ENCODE measurements at regions not wholly inside any gene's neighbourhood (a gene's known extent, or its start where the extent isn't known, plus 50 kb on each side); places are given as distances from the start of the nearest gene placed in this dataset.

GRCh38 chr6:1228754-1229191, 83.1 kb upstream of the FOXQ1 start:
- H3K27me3 ChIP-seq (replicated peaks; ENCODE audit: insufficient read depth, low read length): no peaks in the 10 kb centered on the region
- no peak overlapping the region for H3K9ac ChIP-seq (ENCODE audit: low read length)
- H3K9me2 ChIP-seq (replicated peaks; ENCODE audit: insufficient read depth, low read length): no peaks in the 10 kb centered on the region
- no peak overlapping the region for H3K27ac ChIP-seq (ENCODE audit: low read length)
- no peaks in the 10 kb centered on the region for H3K79me2 ChIP-seq (ENCODE audit: low read length)
- no peak overlapping the region for H2AFZ ChIP-seq (ENCODE audit: low read length)
- no peaks in the 10 kb centered on the region for H3F3A ChIP-seq (ENCODE audit: insufficient read depth, low read length)
- TF ChIP-seq CTCF (IDR thresholded peaks at IDR 0.05; ENCODE audit: low read length) (no peak), EZH2phosphoT487 (IDR thresholded peaks at IDR 0.05; ENCODE audit: low read length) (no peak), EZH2 (optimal IDR thresholded peaks at IDR 0.05; ENCODE audit: low read depth, low read length) (no peak)
- H4K20me1 ChIP-seq (ENCODE audit: insufficient read depth, low read length): no peaks in the 10 kb centered on the region
- no peaks in the 10 kb centered on the region for H3K36me3 ChIP-seq (replicated peaks; ENCODE audit: insufficient read depth, low read length)
- no peak for DNase-seq
- H3K4me1 ChIP-seq (ENCODE audit: low read length): no peaks in the 10 kb centered on the region
- H3K4me2 ChIP-seq (ENCODE audit: low read depth, low read length): no peak overlapping the region
- H3K9me3 ChIP-seq (replicated peaks; ENCODE audit: insufficient read depth, low read length): no peaks in the 10 kb centered on the region
- H3K4me3 ChIP-seq (ENCODE audit: low read length): no peak overlapping the region

- Histone ChIP-seq H4K20me1 (ENCODE audit: insufficient read depth, low read length) (no peaks in the 10 kb centered on the region), H3K4me1 (ENCODE audit: low read length) (no peaks in the 10 kb centered on the region), H3K9me2 (replicated peaks; ENCODE audit: insufficient read depth, low read length) (no peaks in the 10 kb centered on the region), H3K9ac (ENCODE audit: low read length) (no peak overlapping the region), H3K9me3 (replicated peaks; ENCODE audit: insufficient read depth, low read length) (no peaks in the 10 kb centered on the region), H2AFZ (ENCODE audit: low read length) (no peak overlapping the region), H3K4me3 (ENCODE audit: low read length) (no peak overlapping the region), H3K4me2 (ENCODE audit: low read depth, low read length) (no peak overlapping the region), H3K79me2 (ENCODE audit: low read length) (no peaks in the 10 kb centered on the region), H3K27ac (ENCODE audit: low read length) (no peak overlapping the region), H3K27me3 (replicated peaks; ENCODE audit: insufficient read depth, low read length) (no peaks in the 10 kb centered on the region), H3K36me3 (replicated peaks; ENCODE audit: insufficient read depth, low read length) (no peaks in the 10 kb centered on the region), H3F3A (ENCODE audit: insufficient read depth, low read length) (no peaks in the 10 kb centered on the region)
- DNase-seq: no peak
- no peak for TF ChIP-seq EZH2phosphoT487 (IDR thresholded peaks at IDR 0.05; ENCODE audit: low read length)
Observed at GRCh38 chr6:1227935-1228753, 83.8 kb upstream of the FOXQ1 start.

- H2AFZ ChIP-seq (ENCODE audit: low read length): no peak overlapping the region
- no peak overlapping the region for H3K9ac ChIP-seq (ENCODE audit: low read length)
- H3K4me1 ChIP-seq (ENCODE audit: low read length): no peaks in the 10 kb centered on the region
- H4K20me1 ChIP-seq (ENCODE audit: insufficient read depth, low read length): no peaks in the 10 kb centered on the region
- H3K79me2 ChIP-seq (ENCODE audit: low read length): no peaks in the 10 kb centered on the region
- H3F3A ChIP-seq (ENCODE audit: insufficient read depth, low read length): no peaks in the 10 kb centered on the region
- H3K4me2 ChIP-seq (ENCODE audit: low read depth, low read length): no peak overlapping the region
- no peak overlapping the region for H3K27ac ChIP-seq (ENCODE audit: low read length)
- H3K9me3 ChIP-seq (replicated peaks; ENCODE audit: insufficient read depth, low read length): no peaks in the 10 kb centered on the region
- no peak for DNase-seq
- TF ChIP-seq EZH2phosphoT487 (IDR thresholded peaks at IDR 0.05; ENCODE audit: low read length) (no peak), CTCF (IDR thresholded peaks at IDR 0.05; ENCODE audit: low read length) (no peak), EZH2 (optimal IDR thresholded peaks at IDR 0.05; ENCODE audit: low read depth, low read length) (no peak)
- H3K9me2 ChIP-seq (replicated peaks; ENCODE audit: insufficient read depth, low read length): no peaks in the 10 kb centered on the region
- H3K36me3 ChIP-seq (replicated peaks; ENCODE audit: insufficient read depth, low read length): no peaks in the 10 kb centered on the region
- no peaks in the 10 kb centered on the region for H3K27me3 ChIP-seq (replicated peaks; ENCODE audit: insufficient read depth, low read length)
- no peak overlapping the region for H3K4me3 ChIP-seq (ENCODE audit: low read length)
Observed at GRCh38 chr6:1227600-1227934, 84.3 kb upstream of the FOXQ1 start.

All from MM.1S (cell line).